ENCODE measurements at regions not wholly inside any gene's neighbourhood (a gene's known extent, or its start where the extent isn't known, plus 50 kb on each side); places are given as distances from the start of the nearest gene placed in this dataset.

DNA sequence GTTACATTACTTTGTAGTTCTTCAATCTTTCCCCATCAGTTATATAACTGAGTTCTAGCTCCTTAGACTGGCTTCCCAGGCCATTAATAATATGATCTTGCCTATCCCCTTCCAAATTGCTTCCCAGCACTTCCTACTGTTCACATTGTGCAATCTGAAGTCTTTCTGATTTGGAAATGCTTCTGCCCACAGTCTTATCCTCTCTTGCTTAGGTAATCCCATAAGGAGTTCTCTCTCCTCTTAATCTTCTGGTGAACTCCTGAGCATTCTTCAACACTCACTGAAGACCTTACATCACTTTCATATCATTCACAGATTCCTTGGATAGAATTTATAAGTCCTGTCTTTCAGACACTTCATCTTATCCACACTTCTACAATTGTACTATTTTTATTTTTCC lies 132.7 kb upstream of the TTC29 start (continued):
- TF ChIP-seq FOXK1 (CRISPR knock-in tag; IDR thresholded peaks at IDR 0.05; ENCODE audit: borderline replicate concordance) (no peak), ZNF354B (CRISPR knock-in tag; IDR thresholded peaks at IDR 0.05) (no peak), HMG20A (CRISPR knock-in tag; conservative IDR thresholded peaks at IDR 0.05) (no peak), ELK1 (CRISPR knock-in tag; IDR thresholded peaks at IDR 0.05) (no peak), SREBF2 (CRISPR knock-in tag; IDR thresholded peaks at IDR 0.05) (no peak), CBX5 (IDR thresholded peaks at IDR 0.05; ENCODE audit: borderline replicate concordance, low read depth) (no peak), CBFA2T3 (IDR thresholded peaks at IDR 0.05) (no peak), KAT7 (CRISPR knock-in tag; IDR thresholded peaks at IDR 0.05; ENCODE audit: borderline replicate concordance) (no peak)
- TF ChIP-seq, protein P1, sequence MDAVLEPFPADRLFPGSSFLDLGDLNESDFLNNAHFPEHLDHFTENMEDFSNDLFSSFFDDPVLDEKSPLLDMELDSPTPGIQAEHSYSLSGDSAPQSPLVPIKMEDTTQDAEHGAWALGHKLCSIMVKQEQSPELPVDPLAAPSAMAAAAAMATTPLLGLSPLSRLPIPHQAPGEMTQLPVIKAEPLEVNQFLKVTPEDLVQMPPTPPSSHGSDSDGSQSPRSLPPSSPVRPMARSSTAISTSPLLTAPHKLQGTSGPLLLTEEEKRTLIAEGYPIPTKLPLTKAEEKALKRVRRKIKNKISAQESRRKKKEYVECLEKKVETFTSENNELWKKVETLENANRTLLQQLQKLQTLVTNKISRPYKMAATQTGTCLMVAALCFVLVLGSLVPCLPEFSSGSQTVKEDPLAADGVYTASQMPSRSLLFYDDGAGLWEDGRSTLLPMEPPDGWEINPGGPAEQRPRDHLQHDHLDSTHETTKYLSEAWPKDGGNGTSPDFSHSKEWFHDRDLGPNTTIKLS (IDR thresholded peaks at IDR 0.05; ENCODE audit: borderline replicate concordance, low read depth): no peak
- TF ChIP-seq, protein P2, sequence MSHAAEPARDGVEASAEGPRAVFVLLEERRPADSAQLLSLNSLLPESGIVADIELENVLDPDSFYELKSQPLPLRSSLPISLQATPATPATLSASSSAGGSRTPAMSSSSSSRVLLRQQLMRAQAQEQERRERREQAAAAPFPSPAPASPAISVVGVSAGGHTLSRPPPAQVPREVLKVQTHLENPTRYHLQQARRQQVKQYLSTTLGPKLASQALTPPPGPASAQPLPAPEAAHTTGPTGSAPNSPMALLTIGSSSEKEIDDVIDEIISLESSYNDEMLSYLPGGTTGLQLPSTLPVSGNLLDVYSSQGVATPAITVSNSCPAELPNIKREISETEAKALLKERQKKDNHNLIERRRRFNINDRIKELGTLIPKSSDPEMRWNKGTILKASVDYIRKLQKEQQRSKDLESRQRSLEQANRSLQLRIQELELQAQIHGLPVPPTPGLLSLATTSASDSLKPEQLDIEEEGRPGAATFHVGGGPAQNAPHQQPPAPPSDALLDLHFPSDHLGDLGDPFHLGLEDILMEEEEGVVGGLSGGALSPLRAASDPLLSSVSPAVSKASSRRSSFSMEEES (CRISPR knock-in tag; IDR thresholded peaks at IDR 0.05): no peak
